ENCODE measurements at regions not wholly inside any gene's neighbourhood (a gene's known extent, or its start where the extent isn't known, plus 50 kb on each side); places are given as distances from the start of the nearest gene placed in this dataset.

- Histone ChIP-seq H2AK5ac (ENCODE audit: insufficient read length, low read length) (no peak overlapping the region), H4K8ac (replicated peaks; ENCODE audit: insufficient read length, low read depth, low read length) (no peak overlapping the region), H3K4me2 (ENCODE audit: insufficient read depth, insufficient read length, low read length) (no peak overlapping the region), H3K14ac (ENCODE audit: insufficient read depth, low read length) (no peak overlapping the region), H3K9me3 (ENCODE audit: control insufficient read depth, low read depth, low read length) (no peaks in the 10 kb centered on the region), H2BK12ac (ENCODE audit: insufficient read length, low read depth, low read length) (no peak overlapping the region), H2BK5ac (ENCODE audit: insufficient read length, low read length) (no peak overlapping the region), H3K79me1 (ENCODE audit: insufficient read depth, low read depth, low read length, poor library complexity, severe bottlenecking) (no peaks in the 10 kb centered on the region), H3K9ac (ENCODE audit: extremely low read depth, insufficient read length, low read length) (no peak overlapping the region), H4K20me1 (ENCODE audit: control insufficient read depth, insufficient read depth, insufficient read length) (no peaks in the 10 kb centered on the region), H3T11ph (ENCODE audit: low read length) (no peak overlapping the region), H4K5ac (ENCODE audit: insufficient read length, low read depth, low read length) (no peak overlapping the region), H3K23ac (ENCODE audit: insufficient read length, low read depth, low read length) (no peak overlapping the region), H3K18ac (ENCODE audit: insufficient read length, low read depth, low read length) (no peak overlapping the region), H3K4me1 (ENCODE audit: insufficient read depth, low read length) (0 out of 2 replicates have a peak, but pooled peaks cover 3% of the 10 kb centered on the region), H2BK120ac (ENCODE audit: low read depth, low read length, poor library complexity, severe bottlenecking) (no peak overlapping the region), H2BK15ac (ENCODE audit: low read depth, low read length) (no peak overlapping the region), H2AFZ (ENCODE audit: low read length) (no peak overlapping the region), H2BK20ac (ENCODE audit: low read depth, low read length, poor library complexity, severe bottlenecking) (no peak overlapping the region), H3K4ac (ENCODE audit: low read depth, low read length) (no peak overlapping the region), H3K27me3 (ENCODE audit: insufficient read depth, low read length) (no peaks in the 10 kb centered on the region), H3K27ac (ENCODE audit: insufficient read length, low read depth, low read length) (no peak overlapping the region), H3K56ac (ENCODE audit: insufficient read length, low read depth, low read length) (no peak overlapping the region), H4K91ac (ENCODE audit: insufficient read length, low read depth, low read length) (no peak overlapping the region), H3K23me2 (ENCODE audit: insufficient read length, low read depth, low read length, poor library complexity, severe bottlenecking) (no peaks in the 10 kb centered on the region), H3K79me2 (ENCODE audit: insufficient read depth, low read length) (no peaks in the 10 kb centered on the region)
- H3K27ac Mint-ChIP-seq = no peak overlapping the region
- DNase-seq = no peak
- no peak overlapping the region for H3K4me3 Mint-ChIP-seq
- H3K9me3 Mint-ChIP-seq = no peaks in the 10 kb centered on the region; a peak in 1 of 5 replicates
- no peaks in the 10 kb centered on the region for H3K36me3 Mint-ChIP-seq (ENCODE audit: insufficient read depth in 1 of 3, low read depth in 3 of 3)
- H3K4me1 Mint-ChIP-seq = peaks cover 21 to 22% of the 10 kb centered on the region in 2 experiments
- no peak for TF ChIP-seq CTCF (conservative IDR thresholded peaks at IDR 0.05)
- no CpG with 5 or more reads among the region's 3 CpGs for WGBS (ENCODE audit: extremely low coverage, insufficient read length, low lambda C conversion rate)
- no peaks in the 10 kb centered on the region for H3K27me3 Mint-ChIP-seq (ENCODE audit: low read depth)
Measured at GRCh38 chr6:14837435-14837834, 408.4 kb upstream of the JARID2 start.
